CD4-positive, CD25-positive, alpha-beta regulatory T cell (primary cell): ENCODE measurements at regions not wholly inside any gene's neighbourhood (a gene's known extent, or its start where the extent isn't known, plus 50 kb on each side); places are given as distances from the start of the nearest gene placed in this dataset.

ENCODE experiments used
- ATAC-seq, 2 donors: fragments of 150-1000 bp; cut with Tn5 transposase; one replicate each; pipeline ENCODE4 v1.10.0; 2021; ENCODE audit warnings: low read depth in 2 of 2, moderate number of reproducible peaks in 2 of 2, moderate library complexity in 1 of 2
- DNase-seq, 3 donors: peaks; one replicate each; pipeline versions ENCODE4 v3.0.0 to v3.0.0-alpha.2; 2012 to 2022; ENCODE audit warnings: mixed read lengths in 1 of 3
- H3K27ac ChIP-seq: one replicate; pipeline ENCODE4 v1.7.0; 2013; ENCODE audit warnings: mild to moderate bottlenecking, low read length; ENCODE audit not compliant: insufficient read depth, poor library complexity, severe bottlenecking
- H3K27me3 ChIP-seq: one replicate; pipeline ENCODE4 v1.7.0; 2013; ENCODE audit warnings: low read length; ENCODE audit not compliant: control insufficient read depth, insufficient read depth
- H3K36me3 ChIP-seq: one replicate; pipeline ENCODE4 v1.7.0; 2013; ENCODE audit warnings: mild to moderate bottlenecking, low read length, moderate library complexity; ENCODE audit not compliant: control insufficient read depth, insufficient read depth
- H3K4me1 ChIP-seq: 2 replicates; pipeline ENCODE4 v1.7.0; 2013; ENCODE audit warnings: mild to moderate bottlenecking, low read length; ENCODE audit not compliant: insufficient read depth, control insufficient read depth, poor library complexity, severe bottlenecking
- H3K4me3 ChIP-seq: one replicate; pipeline ENCODE4 v1.7.0; 2013; ENCODE audit warnings: low read depth, mild to moderate bottlenecking, low read length, moderate library complexity
- H3K9me3 ChIP-seq, 2 experiments: 1 replicate in 1 of 2; 2 replicates in 1 of 2; pipeline ENCODE4 v1.7.0; 2013; ENCODE audit warnings: low read length in 2 of 2, mild to moderate bottlenecking in 1 of 2, moderate library complexity in 1 of 2; ENCODE audit not compliant: control insufficient read depth in 2 of 2
- H3K27ac Mint-ChIP-seq, 3 donors: one replicate each; pipeline ENCODE4 v1.8.0; 2020 to 2022; ENCODE audit warnings: mild to moderate bottlenecking in 3 of 3, mixed read lengths in 3 of 3, moderate library complexity in 2 of 3
- H3K27me3 Mint-ChIP-seq: one replicate; pipeline ENCODE4 v1.8.0; 2022; ENCODE audit warnings: mild to moderate bottlenecking, mixed read lengths
- H3K36me3 Mint-ChIP-seq: one replicate; pipeline ENCODE4 v1.8.0; 2020; ENCODE audit warnings: mixed read lengths
- H3K4me1 Mint-ChIP-seq, 4 donors: one replicate each; pipeline ENCODE4 v1.8.0; 2020 to 2022; ENCODE audit warnings: mixed read lengths in 4 of 4, mild to moderate bottlenecking in 1 of 4
- H3K4me3 Mint-ChIP-seq, 4 donors: one replicate each; pipeline ENCODE4 v1.8.0; 2020 to 2022; ENCODE audit warnings: mild to moderate bottlenecking in 4 of 4, mixed read lengths in 4 of 4, moderate library complexity in 3 of 4
- H3K9me3 Mint-ChIP-seq, 7 donors: one replicate each; pipeline ENCODE4 v1.8.0; 2020 to 2022; ENCODE audit warnings: mixed read lengths in 7 of 7, mild to moderate bottlenecking in 3 of 7, moderate library complexity in 2 of 7

- H3K4me3 ChIP-seq: no peak overlapping the region
- peaks cover 13% of the 10 kb centered on the region for H3K27me3 Mint-ChIP-seq
- H3K27ac Mint-ChIP-seq: no peak overlapping the region
- DNase-seq (no peak), ATAC-seq (no peak)
- no peak overlapping the region for H3K27ac ChIP-seq
- H3K36me3 Mint-ChIP-seq: no peaks in the 10 kb centered on the region
- H3K4me1 Mint-ChIP-seq: peaks cover 0 to 4% (median 0%) of the 10 kb centered on the region in 4 donors
- no peaks in the 10 kb centered on the region for H3K9me3 Mint-ChIP-seq
- H3K9me3 ChIP-seq: no peaks in the 10 kb centered on the region
- H3K4me1 ChIP-seq: no peaks in the 10 kb centered on the region
- no peak overlapping the region for H3K4me3 Mint-ChIP-seq
- no peaks in the 10 kb centered on the region for H3K27me3 ChIP-seq
- no peaks in the 10 kb centered on the region for H3K36me3 ChIP-seq
Observed at GRCh38 chr5:74035521-74035937, 409.5 kb downstream of the ARHGEF28 start.

- Mint-ChIP-seq H3K36me3 (no peaks in the 10 kb centered on the region), H3K4me1 (peaks cover 0 to 4% (median 0%) of the 10 kb centered on the region in 4 donors), H3K27ac (no peak overlapping the region), H3K4me3 (no peak overlapping the region), H3K9me3 (no peaks in the 10 kb centered on the region), H3K27me3 (peaks cover 14% of the 10 kb centered on the region)
- Histone ChIP-seq H3K27me3 (no peaks in the 10 kb centered on the region), H3K9me3 (no peaks in the 10 kb centered on the region), H3K36me3 (no peaks in the 10 kb centered on the region), H3K4me3 (no peak overlapping the region), H3K27ac (no peak overlapping the region), H3K4me1 (no peaks in the 10 kb centered on the region)
- DNase-seq (no peak), ATAC-seq (no peak)
Observed at GRCh38 chr5:74034733-74035132, 408.7 kb downstream of the ARHGEF28 start.

- H3K4me3 Mint-ChIP-seq: no peak overlapping the region
- Histone ChIP-seq H3K27ac (no peak overlapping the region), H3K36me3 (no peaks in the 10 kb centered on the region), H3K4me1 (no peaks in the 10 kb centered on the region), H3K4me3 (no peak overlapping the region), H3K9me3 (no peaks in the 10 kb centered on the region), H3K27me3 (no peaks in the 10 kb centered on the region)
- DNase-seq: no peak
- H3K36me3 Mint-ChIP-seq: no peaks in the 10 kb centered on the region
- H3K27me3 Mint-ChIP-seq: peaks cover 14% of the 10 kb centered on the region
- peaks cover 0 to 4% (median 0%) of the 10 kb centered on the region in 4 donors for H3K4me1 Mint-ChIP-seq
- no peaks in the 10 kb centered on the region for H3K9me3 Mint-ChIP-seq
- ATAC-seq: no peak
- H3K27ac Mint-ChIP-seq: no peak overlapping the region
Observed at GRCh38 chr5:74032617-74033016, 406.6 kb downstream of the ARHGEF28 start.

- H3K4me1 Mint-ChIP-seq: peaks cover 0 to 4% (median 0%) of the 10 kb centered on the region in 4 donors
- H3K27me3 ChIP-seq: no peaks in the 10 kb centered on the region
- no peak overlapping the region for H3K27ac ChIP-seq
- peaks cover 25% of the 10 kb centered on the region for H3K27me3 Mint-ChIP-seq
- H3K9me3 ChIP-seq: no peaks in the 10 kb centered on the region
- no peak for ATAC-seq
- no peak overlapping the region for H3K4me3 ChIP-seq
- H3K4me1 ChIP-seq: no peaks in the 10 kb centered on the region
- no peaks in the 10 kb centered on the region for H3K36me3 Mint-ChIP-seq
- H3K27ac Mint-ChIP-seq: no peak overlapping the region
- H3K9me3 Mint-ChIP-seq: no peaks in the 10 kb centered on the region
- no peaks in the 10 kb centered on the region for H3K36me3 ChIP-seq
- no peak overlapping the region for H3K4me3 Mint-ChIP-seq
- DNase-seq: no peak
Observed at GRCh38 chr5:74031536-74031935, 405.5 kb downstream of the ARHGEF28 start.

- Mint-ChIP-seq H3K27ac (no peak overlapping the region), H3K4me3 (no peak overlapping the region), H3K4me1 (no peaks in the 10 kb centered on the region), H3K36me3 (no peaks in the 10 kb centered on the region), H3K9me3 (no peaks in the 10 kb centered on the region), H3K27me3 (peaks cover 20% of the 10 kb centered on the region)
- Histone ChIP-seq H3K36me3 (no peaks in the 10 kb centered on the region), H3K9me3 (no peaks in the 10 kb centered on the region), H3K4me1 (no peaks in the 10 kb centered on the region), H3K27me3 (no peaks in the 10 kb centered on the region), H3K27ac (no peak overlapping the region), H3K4me3 (no peak overlapping the region)
- no peak for DNase-seq
- ATAC-seq: no peak
Observed at GRCh38 chr5:74030821-74031220, 404.8 kb downstream of the ARHGEF28 start.

GRCh38 chr5:74030371-74030770, 404.4 kb downstream of the ARHGEF28 start:
- DNase-seq: no peak
- Histone ChIP-seq H3K4me1 (no peaks in the 10 kb centered on the region), H3K27ac (no peak overlapping the region), H3K27me3 (no peaks in the 10 kb centered on the region), H3K9me3 (no peaks in the 10 kb centered on the region), H3K36me3 (no peaks in the 10 kb centered on the region), H3K4me3 (no peak overlapping the region)
- Mint-ChIP-seq H3K9me3 (no peaks in the 10 kb centered on the region), H3K36me3 (no peaks in the 10 kb centered on the region), H3K4me1 (no peaks in the 10 kb centered on the region), H3K27me3 (peaks cover 20% of the 10 kb centered on the region), H3K4me3 (no peak overlapping the region), H3K27ac (no peak overlapping the region)
- ATAC-seq: no peak

- no peak overlapping the region for H3K27ac Mint-ChIP-seq
- peaks cover 20% of the 10 kb centered on the region for H3K27me3 Mint-ChIP-seq
Observed at GRCh38 chr5:74028976-74029375, 403.0 kb downstream of the ARHGEF28 start.

GRCh38 chr5:74028406-74028805, 402.4 kb downstream of the ARHGEF28 start:
- Histone ChIP-seq H3K4me3 (no peak overlapping the region), H3K36me3 (no peaks in the 10 kb centered on the region), H3K27me3 (no peaks in the 10 kb centered on the region), H3K27ac (no peak overlapping the region), H3K4me1 (no peaks in the 10 kb centered on the region), H3K9me3 (no peaks in the 10 kb centered on the region)
- no peak for DNase-seq
- Mint-ChIP-seq H3K36me3 (no peaks in the 10 kb centered on the region), H3K27me3 (peaks cover 20% of the 10 kb centered on the region), H3K4me1 (no peaks in the 10 kb centered on the region), H3K9me3 (peaks cover 0 to 1% (median 0%) of the 10 kb centered on the region in 7 donors), H3K27ac (no peak overlapping the region), H3K4me3 (no peak overlapping the region)
- ATAC-seq: no peak

More at GRCh38 chr5:74028976-74029375, 403.0 kb downstream of the ARHGEF28 start:
- Mint-ChIP-seq H3K36me3 (no peaks in the 10 kb centered on the region), H3K4me3 (no peak overlapping the region), H3K9me3 (no peaks in the 10 kb centered on the region), H3K4me1 (no peaks in the 10 kb centered on the region)
- H3K36me3 ChIP-seq: no peaks in the 10 kb centered on the region
- H3K4me1 ChIP-seq: no peaks in the 10 kb centered on the region
- DNase-seq: no peak
- H3K9me3 ChIP-seq: no peaks in the 10 kb centered on the region
- no peak overlapping the region for H3K27ac ChIP-seq
- no peak overlapping the region for H3K4me3 ChIP-seq
- no peak for ATAC-seq
- no peaks in the 10 kb centered on the region for H3K27me3 ChIP-seq
